ENCODE measurements at regions not wholly inside any gene's neighbourhood (a gene's known extent, or its start where the extent isn't known, plus 50 kb on each side); places are given as distances from the start of the nearest gene placed in this dataset.

DNA sequence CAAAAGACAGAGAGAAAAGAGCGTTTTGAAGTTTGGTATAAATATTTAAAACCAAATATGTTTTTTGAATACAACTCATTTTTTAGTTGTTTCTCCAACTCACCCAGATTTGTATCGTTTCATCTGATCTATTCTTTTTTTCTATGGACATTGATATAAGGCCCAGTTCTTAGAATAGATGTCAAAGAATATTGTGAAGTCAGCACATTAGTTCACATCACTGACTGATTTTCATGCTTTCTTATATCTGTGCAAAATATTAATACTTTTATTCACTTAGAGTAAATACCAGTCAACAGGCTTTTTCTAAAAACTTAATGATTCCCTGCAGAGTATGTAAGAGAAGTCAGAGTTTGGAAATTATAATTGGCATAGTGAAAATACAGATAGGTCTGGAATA lies 254.4 kb upstream of the PTPRD start:
- Histone ChIP-seq H3K9me3 (ENCODE audit: insufficient read depth, low read length, severe bottlenecking) (no peaks in the 10 kb centered on the region), H3K79me2 (ENCODE audit: insufficient read depth, low read length) (no peaks in the 10 kb centered on the region), H3K4me3 (ENCODE audit: low read depth in 1 of 2, low read length in 2 of 2) (no peak overlapping the region), H3K9ac (ENCODE audit: low read depth, low read length) (no peak overlapping the region), H3K27ac (ENCODE audit: low read length) (no peak overlapping the region), H4K20me1 (ENCODE audit: insufficient read depth, low read length) (no peaks in the 10 kb centered on the region), H3K27me3 (ENCODE audit: insufficient read depth, low read length, poor library complexity) (no peaks in the 10 kb centered on the region), H3K4me2 (ENCODE audit: insufficient read depth, low read length) (no peak overlapping the region), H3K4me1 (ENCODE audit: insufficient read depth, low read length) (no peaks in the 10 kb centered on the region), H3K36me3 (ENCODE audit: insufficient read depth, low read length) (no peaks in the 10 kb centered on the region), H2AFZ (ENCODE audit: low read depth, low read length) (no peak overlapping the region)
- no peak for ATAC-seq (ENCODE audit: insufficient read depth, low read depth)
- no peak for TF ChIP-seq EZH2 (IDR thresholded peaks at IDR 0.05; ENCODE audit: borderline replicate concordance, low read depth, low read length, severe bottlenecking)
- TF ChIP-seq, protein P1, sequence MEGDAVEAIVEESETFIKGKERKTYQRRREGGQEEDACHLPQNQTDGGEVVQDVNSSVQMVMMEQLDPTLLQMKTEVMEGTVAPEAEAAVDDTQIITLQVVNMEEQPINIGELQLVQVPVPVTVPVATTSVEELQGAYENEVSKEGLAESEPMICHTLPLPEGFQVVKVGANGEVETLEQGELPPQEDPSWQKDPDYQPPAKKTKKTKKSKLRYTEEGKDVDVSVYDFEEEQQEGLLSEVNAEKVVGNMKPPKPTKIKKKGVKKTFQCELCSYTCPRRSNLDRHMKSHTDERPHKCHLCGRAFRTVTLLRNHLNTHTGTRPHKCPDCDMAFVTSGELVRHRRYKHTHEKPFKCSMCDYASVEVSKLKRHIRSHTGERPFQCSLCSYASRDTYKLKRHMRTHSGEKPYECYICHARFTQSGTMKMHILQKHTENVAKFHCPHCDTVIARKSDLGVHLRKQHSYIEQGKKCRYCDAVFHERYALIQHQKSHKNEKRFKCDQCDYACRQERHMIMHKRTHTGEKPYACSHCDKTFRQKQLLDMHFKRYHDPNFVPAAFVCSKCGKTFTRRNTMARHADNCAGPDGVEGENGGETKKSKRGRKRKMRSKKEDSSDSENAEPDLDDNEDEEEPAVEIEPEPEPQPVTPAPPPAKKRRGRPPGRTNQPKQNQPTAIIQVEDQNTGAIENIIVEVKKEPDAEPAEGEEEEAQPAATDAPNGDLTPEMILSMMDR (IDR thresholded peaks at IDR 0.05; ENCODE audit: borderline replicate concordance, extremely low read depth, low read length, poor library complexity, severe bottlenecking), result no peak
- no peak for DNase-seq

DNA sequence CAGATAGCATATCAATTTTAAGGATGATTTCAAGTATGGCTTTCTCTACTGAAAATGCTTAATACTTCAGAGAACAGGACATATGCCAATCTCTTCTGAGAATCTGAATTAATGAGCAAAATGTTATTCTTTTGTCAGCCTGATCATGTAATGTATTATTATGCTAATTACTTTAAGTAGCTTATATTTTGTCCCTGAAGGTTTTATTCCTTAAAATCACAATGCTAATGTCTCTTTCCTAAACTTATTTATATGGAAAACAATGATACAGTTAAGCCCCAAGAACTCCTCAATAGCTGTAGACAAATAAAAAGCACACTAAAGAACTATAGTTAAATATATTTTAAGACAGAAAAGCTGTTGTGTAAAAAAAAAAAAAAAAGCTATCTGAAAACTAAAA lies 256.9 kb upstream of the PTPRD start:
- no peak for DNase-seq
- Histone ChIP-seq H3K79me2 (ENCODE audit: insufficient read depth, low read length) (no peaks in the 10 kb centered on the region), H3K27ac (ENCODE audit: low read length) (no peak overlapping the region), H3K9me3 (ENCODE audit: insufficient read depth, low read length, severe bottlenecking) (no peaks in the 10 kb centered on the region), H3K9ac (ENCODE audit: low read depth, low read length) (no peak overlapping the region), H2AFZ (ENCODE audit: low read depth, low read length) (no peak overlapping the region), H3K36me3 (ENCODE audit: insufficient read depth, low read length) (no peaks in the 10 kb centered on the region), H3K4me2 (ENCODE audit: insufficient read depth, low read length) (no peak overlapping the region), H3K4me1 (ENCODE audit: insufficient read depth, low read length) (no peaks in the 10 kb centered on the region), H3K27me3 (ENCODE audit: insufficient read depth, low read length, poor library complexity) (no peaks in the 10 kb centered on the region), H3K4me3 (ENCODE audit: low read depth in 1 of 2, low read length in 2 of 2) (no peak overlapping the region), H4K20me1 (ENCODE audit: insufficient read depth, low read length) (no peaks in the 10 kb centered on the region)
- no peak for TF ChIP-seq EZH2 (IDR thresholded peaks at IDR 0.05; ENCODE audit: borderline replicate concordance, low read depth, low read length, severe bottlenecking)
- TF ChIP-seq, protein P1 (IDR thresholded peaks at IDR 0.05; ENCODE audit: borderline replicate concordance, extremely low read depth, low read length, poor library complexity, severe bottlenecking), result no peak
- no peak for ATAC-seq (ENCODE audit: insufficient read depth, low read depth)

- H2AFZ ChIP-seq (ENCODE audit: low read depth, low read length), result no peak overlapping the region
- no peak for ATAC-seq (ENCODE audit: insufficient read depth, low read depth)
These were observed 261.2 kb upstream of the PTPRD start for GRCh38 chr9:10873999-10874398.

More at GRCh38 chr9:10873999-10874398, 261.2 kb upstream of the PTPRD start:
- H3K36me3 ChIP-seq (ENCODE audit: insufficient read depth, low read length), result no peaks in the 10 kb centered on the region
- no peaks in the 10 kb centered on the region for H4K20me1 ChIP-seq (ENCODE audit: insufficient read depth, low read length)
- DNase-seq, result no peak
- no peaks in the 10 kb centered on the region for H3K4me1 ChIP-seq (ENCODE audit: insufficient read depth, low read length)
- no peak overlapping the region for H3K9ac ChIP-seq (ENCODE audit: low read depth, low read length)
- no peak overlapping the region for H3K27ac ChIP-seq (ENCODE audit: low read length)
- H3K79me2 ChIP-seq (ENCODE audit: insufficient read depth, low read length), result no peaks in the 10 kb centered on the region
- H3K4me2 ChIP-seq (ENCODE audit: insufficient read depth, low read length), result no peak overlapping the region
- TF ChIP-seq EZH2 (IDR thresholded peaks at IDR 0.05; ENCODE audit: borderline replicate concordance, low read depth, low read length, severe bottlenecking), result no peak
- TF ChIP-seq, protein P1 (IDR thresholded peaks at IDR 0.05; ENCODE audit: borderline replicate concordance, extremely low read depth, low read length, poor library complexity, severe bottlenecking), result no peak
- no peaks in the 10 kb centered on the region for H3K27me3 ChIP-seq (ENCODE audit: insufficient read depth, low read length, poor library complexity)
- H3K4me3 ChIP-seq (ENCODE audit: low read depth in 1 of 2, low read length in 2 of 2), result no peak overlapping the region
- no peaks in the 10 kb centered on the region for H3K9me3 ChIP-seq (ENCODE audit: insufficient read depth, low read length, severe bottlenecking)
